K562 (cell line): ENCODE measurements at regions not wholly inside any gene's neighbourhood (a gene's known extent, or its start where the extent isn't known, plus 50 kb on each side); places are given as distances from the start of the nearest gene placed in this dataset.

Experiments used
- ATAC-seq: fragments of 200-7000 bp; cut with Tn5 transposase; 3 replicates; pipeline ENCODE4 v1.9.1; 2020; ENCODE audit warnings: moderate library complexity
- BruUV-seq: library from RNA; stranded (reverse); fragments of 400-500 nt; replicated peaks from 2 replicates; lab custom pipeline; 2021; lab: Mats Ljungman, UMichigan
- CTCF ChIA-PET: fragments of 300-600 bp; formaldehyde crosslinking; extraction: SDS; loops from one replicate; lab custom pipeline; 2021; ENCODE audit warnings: low intra/inter-chr PET ratio; lab: Yijun Ruan, JAX
- POLR2A ChIA-PET: fragments of 300-600, 350-650 bp; sonication (Branson Sonifier 250); formaldehyde crosslinking; extraction: SDS; loops from one replicate; lab custom pipeline; 2021; ENCODE audit warnings: antibody characterized with exemption, inconsistent platforms; lab: Yijun Ruan, JAX
- DNase-seq, 4 experiments: peaks; one replicate each; pipeline versions ENCODE4 v3.0.0 to v3.0.0-alpha.2; 2011 to 2018; ENCODE audit warnings: low spot score in 3 of 4, mixed read lengths in 3 of 4; ENCODE audit errors: extremely low read depth in 1 of 4
- FAIRE-seq: peaks from 2 replicates; lab custom pipeline; 2011; peaks lifted over from hg19 to GRCh38; lab: Jason Lieb, UNC
- H2AFZ ChIP-seq: 2 replicates; pipeline ENCODE4 v1.6.0; 2011; ENCODE audit warnings: low read depth, low read length, control low read depth, inconsistent platforms
- H3K27ac ChIP-seq: fragments of 200-600 bp; 3 replicates; pipeline ENCODE4 v1.8.0; 2011; ENCODE audit warnings: low read depth, mild to moderate bottlenecking, control low read depth, inconsistent platforms, low read length, moderate library complexity, mixed read lengths; ENCODE audit errors: extremely low read depth
- H3K27me3 ChIP-seq, 2 experiments: fragments of 300-600 bp in 1 of 2; 2 replicates in 1 of 2; 3 replicates in 1 of 2; pipeline versions ENCODE4 v1.6.0 to v1.8.0; 2011; ENCODE audit warnings: inconsistent platforms in 2 of 2, low read length in 2 of 2, mild to moderate bottlenecking in 1 of 2, mixed read lengths in 1 of 2, moderate library complexity in 1 of 2; ENCODE audit not compliant: control insufficient read depth in 2 of 2, insufficient read depth in 2 of 2
- H3K36me3 ChIP-seq: fragments of 300-600 bp; 3 replicates; pipeline ENCODE4 v1.8.0; 2011; ENCODE audit warnings: mild to moderate bottlenecking, low read length, inconsistent platforms; ENCODE audit not compliant: control insufficient read depth, insufficient read depth
- H3K4me1 ChIP-seq, 2 experiments: fragments of 200-600 bp in 1 of 2; replicated peaks in 1 of 2; 2 replicates in 1 of 2; 3 replicates in 1 of 2; pipeline versions ENCODE4 v1.5.1 to v1.8.0; 2011; ENCODE audit warnings: inconsistent platforms in 2 of 2, low read length in 2 of 2, mild to moderate bottlenecking in 1 of 2, mixed read lengths in 1 of 2, moderate library complexity in 1 of 2; ENCODE audit not compliant: control insufficient read depth in 2 of 2, insufficient read depth in 2 of 2
- H3K4me2 ChIP-seq: 2 replicates; pipeline ENCODE4 v1.6.1; 2011; ENCODE audit warnings: low read length, control low read depth, inconsistent platforms, mixed read lengths; ENCODE audit not compliant: insufficient read depth
- H3K4me3 ChIP-seq: fragments of 200-600 bp; sonication (generic), shearing (Covaris generic); 2 replicates; pipeline ENCODE4 v1.5.1; 2016; ENCODE audit warnings: control low read depth, inconsistent platforms
- H3K79me2 ChIP-seq: fragments of 200-600 bp; 3 replicates; pipeline ENCODE4 v1.8.0; 2011; ENCODE audit warnings: low read length, inconsistent platforms; ENCODE audit not compliant: control insufficient read depth, insufficient read depth
- H3K9ac ChIP-seq, 2 experiments: 2 replicates each; pipeline versions ENCODE4 v1.6.0 to v1.6.1; 2011; ENCODE audit warnings: low read depth in 2 of 2, low read length in 2 of 2, control low read depth in 1 of 2, inconsistent platforms in 1 of 2, mild to moderate bottlenecking in 1 of 2, mixed read lengths in 1 of 2; ENCODE audit not compliant: insufficient read depth in 1 of 2
- H3K9me1 ChIP-seq: one replicate; pipeline ENCODE4 v1.6.0; 2011; ENCODE audit warnings: inconsistent platforms, mild to moderate bottlenecking, low read length, moderate library complexity; ENCODE audit not compliant: control insufficient read depth, insufficient read depth
- H3K9me3 ChIP-seq: replicated peaks from 2 replicates; pipeline ENCODE4 v1.5.1; 2011; ENCODE audit warnings: low read depth, low read length, inconsistent platforms; ENCODE audit not compliant: control insufficient read depth, insufficient read depth
- H4K20me1 ChIP-seq: replicated peaks from 2 replicates; pipeline ENCODE4 v1.6.1; 2011; ENCODE audit warnings: low read length, inconsistent platforms, mixed read lengths; ENCODE audit not compliant: control insufficient read depth, insufficient read depth
- DACH1 ChIP-seq: fragments of 450-650 bp; IDR thresholded peaks from 2 replicates; pipeline ENCODE4 v1.6.1; 2018; ENCODE audit not compliant: partially characterized antibody
- HDAC3 ChIP-seq: fragments of 450-650 bp; IDR thresholded peaks from 2 replicates; pipeline ENCODE4 v1.6.1; 2018; ENCODE audit warnings: borderline replicate concordance, mild to moderate bottlenecking, moderate library complexity; ENCODE audit not compliant: partially characterized antibody
- LARP7 ChIP-seq: fragments of 450-650 bp; IDR thresholded peaks from 2 replicates; pipeline ENCODE4 v1.6.1; 2016
- NCOA1 ChIP-seq: fragments of 450-650 bp; IDR thresholded peaks from 2 replicates; pipeline ENCODE4 v1.6.1; 2016; ENCODE audit warnings: low read depth
- POLR2G ChIP-seq: fragments of 200-400 bp; formaldehyde crosslinking; IDR thresholded peaks from 2 replicates; pipeline ENCODE4 v1.6.1; 2017; ENCODE audit warnings: low read depth, mild to moderate bottlenecking, antibody characterized with exemption, low read length, moderate library complexity
- SMARCB1 ChIP-seq: IDR thresholded peaks from 2 replicates; pipeline ENCODE4 v1.6.1; 2011; ENCODE audit warnings: improper control_type of control experiment, low read depth; ENCODE audit not compliant: insufficient read length
- SRF ChIP-seq, 2 experiments: fragments of 250-450, 450-650 bp in 1 of 2; sonication (Bioruptor Pico) in 1 of 2; sonication (generic) in 1 of 2; formaldehyde crosslinking; IDR thresholded peaks; 2 replicates each; pipeline versions ENCODE4 v1.5.0 to v1.5.1; 2020 to 2022; ENCODE audit warnings: mild to moderate bottlenecking in 1 of 2, missing genetic modification reagents in 1 of 2
- U2AF1 ChIP-seq: fragments of 200-400 bp; formaldehyde crosslinking; optimal IDR thresholded peaks from 2 replicates; pipeline ENCODE3; 2017; ENCODE audit warnings: mild to moderate bottlenecking, low read depth, low read length, moderate library complexity
- ZFP36 ChIP-seq: fragments of 150-350 bp; IDR thresholded peaks from 2 replicates; pipeline ENCODE4 v1.6.1; 2018; ENCODE audit warnings: low read length, low read depth; ENCODE audit not compliant: partially characterized antibody
- ZNF133 ChIP-seq: fragments of 250-450 bp; sonication (Bioruptor Pico); IDR thresholded peaks from 2 replicates; pipeline ENCODE4 v1.4.0; 2020; ENCODE audit warnings: mild to moderate bottlenecking
- ZNF445 ChIP-seq: fragments of 250-450 bp; sonication (Bioruptor Pico); IDR thresholded peaks from 2 replicates; pipeline ENCODE4 v1.4.0; 2020; ENCODE audit warnings: low read depth, mild to moderate bottlenecking, moderate library complexity
- whole genome bisulfite sequencing: fragments of 100-300 bp; shearing (Covaris generic); methylation state at CpG from one replicate; pipeline ENCODE4 v1.1.6; 2016; ENCODE audit warnings: low coverage, mixed read lengths; ENCODE audit not compliant: insufficient coverage; ENCODE audit errors: missing lambda C conversion rate; 5-methylcytosine and 5-hydroxymethylcytosine counted together
- in situ Hi-C: fragments of 300-500 bp; cut with MboI; formaldehyde crosslinking; loops from 4 replicates; pipeline ENCODE4 v1.15.0; 2018; ENCODE audit warnings: inconsistent platforms, mixed read lengths
- intact Hi-C: fragments of 100-400 bp; cut with micrococcal nuclease; formaldehyde crosslinking; loops from 2 replicates; pipeline ENCODE4 v1.14.2; 2022
- TF ChIP-seq, protein P1 (sequence below): fragments of 450-650 bp; IDR thresholded peaks from 2 replicates; pipeline ENCODE4 v1.6.1; 2016; ENCODE audit warnings: low read depth, mild to moderate bottlenecking, moderate library complexity
- TF ChIP-seq, protein P2 (sequence below): fragments of 250-450 bp; sonication (Bioruptor Pico); IDR thresholded peaks from 2 replicates; pipeline ENCODE4 v1.9.0; 2021; ENCODE audit warnings: mild to moderate bottlenecking, inconsistent platforms

DNA sequence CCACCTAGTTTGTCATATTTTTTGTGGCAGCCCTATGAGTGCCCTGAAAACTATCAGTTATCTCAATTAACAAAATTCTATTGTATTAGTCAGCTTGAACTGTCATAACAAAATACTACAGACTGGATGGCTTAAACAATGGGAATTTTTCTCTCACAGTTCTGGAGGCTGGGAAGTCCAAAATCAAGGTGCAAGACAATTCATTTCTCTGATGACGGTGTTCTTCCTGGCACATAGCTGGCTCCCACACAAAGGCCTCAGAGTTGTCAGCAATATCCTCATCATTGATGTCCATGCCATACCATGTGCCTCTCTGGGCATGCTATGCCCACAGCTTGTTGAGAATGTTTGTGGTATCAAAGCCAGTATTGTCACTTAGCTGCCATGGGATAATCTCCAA lies 691.9 kb downstream of the NR2F1-AS1 start:
- intact Hi-C loops = no loop called here
- Histone ChIP-seq H3K36me3 (no peaks in the 10 kb centered on the region), H3K4me2 (no peak overlapping the region)
- no peak for DNase-seq
- no peak for TF ChIP-seq LARP7
- TF ChIP-seq, protein P1, sequence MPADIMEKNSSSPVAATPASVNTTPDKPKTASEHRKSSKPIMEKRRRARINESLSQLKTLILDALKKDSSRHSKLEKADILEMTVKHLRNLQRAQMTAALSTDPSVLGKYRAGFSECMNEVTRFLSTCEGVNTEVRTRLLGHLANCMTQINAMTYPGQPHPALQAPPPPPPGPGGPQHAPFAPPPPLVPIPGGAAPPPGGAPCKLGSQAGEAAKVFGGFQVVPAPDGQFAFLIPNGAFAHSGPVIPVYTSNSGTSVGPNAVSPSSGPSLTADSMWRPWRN = no peak
- no peak for TF ChIP-seq POLR2G
- no peak for TF ChIP-seq U2AF1
- no peak for TF ChIP-seq SMARCB1
- TF ChIP-seq NCOA1 = no peak
- no peak for TF ChIP-seq SRF (CRISPR knock-in tag; IDR thresholded peaks at IDR 0.05)
- no peak for TF ChIP-seq HDAC3
- TF ChIP-seq ZNF133 (CRISPR knock-in tag) = no peak
- TF ChIP-seq, protein P2, sequence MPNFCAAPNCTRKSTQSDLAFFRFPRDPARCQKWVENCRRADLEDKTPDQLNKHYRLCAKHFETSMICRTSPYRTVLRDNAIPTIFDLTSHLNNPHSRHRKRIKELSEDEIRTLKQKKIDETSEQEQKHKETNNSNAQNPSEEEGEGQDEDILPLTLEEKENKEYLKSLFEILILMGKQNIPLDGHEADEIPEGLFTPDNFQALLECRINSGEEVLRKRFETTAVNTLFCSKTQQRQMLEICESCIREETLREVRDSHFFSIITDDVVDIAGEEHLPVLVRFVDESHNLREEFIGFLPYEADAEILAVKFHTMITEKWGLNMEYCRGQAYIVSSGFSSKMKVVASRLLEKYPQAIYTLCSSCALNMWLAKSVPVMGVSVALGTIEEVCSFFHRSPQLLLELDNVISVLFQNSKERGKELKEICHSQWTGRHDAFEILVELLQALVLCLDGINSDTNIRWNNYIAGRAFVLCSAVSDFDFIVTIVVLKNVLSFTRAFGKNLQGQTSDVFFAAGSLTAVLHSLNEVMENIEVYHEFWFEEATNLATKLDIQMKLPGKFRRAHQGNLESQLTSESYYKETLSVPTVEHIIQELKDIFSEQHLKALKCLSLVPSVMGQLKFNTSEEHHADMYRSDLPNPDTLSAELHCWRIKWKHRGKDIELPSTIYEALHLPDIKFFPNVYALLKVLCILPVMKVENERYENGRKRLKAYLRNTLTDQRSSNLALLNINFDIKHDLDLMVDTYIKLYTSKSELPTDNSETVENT = no peak
- no peak for TF ChIP-seq DACH1
- no peak for TF ChIP-seq ZFP36
- TF ChIP-seq ZNF445 (CRISPR knock-in tag) = no peak
- TF ChIP-seq, all 486 proteins: peak for 0
- no peaks in the 10 kb centered on the region for H3K9me3 ChIP-seq
- no peaks in the 10 kb centered on the region for H4K20me1 ChIP-seq
- H3K79me2 ChIP-seq = no peaks in the 10 kb centered on the region
- H3K27me3 ChIP-seq = no peaks in the 10 kb centered on the region
- H3K9ac ChIP-seq = no peak overlapping the region
- no peak overlapping the region for H3K27ac ChIP-seq
- BruUV-seq = no TSS peak
- H2AFZ ChIP-seq = no peak overlapping the region
- no peak for ATAC-seq
- 0% methylated on average over 1 of the region's 1 CpG for WGBS
- no peak for FAIRE-seq
- in situ Hi-C loops = no loop called here
- H3K9me1 ChIP-seq = no peaks in the 10 kb centered on the region
- H3K4me3 ChIP-seq = no peak overlapping the region
- H3K4me1 ChIP-seq = no peaks in the 10 kb centered on the region
- CTCF ChIA-PET = no interaction called here
- POLR2A ChIA-PET = no interaction called here
